ENCODE measurements at regions not wholly inside any gene's neighbourhood (a gene's known extent, or its start where the extent isn't known, plus 50 kb on each side); places are given as distances from the start of the nearest gene placed in this dataset.

GRCh38 chr6:139765825-139766285 is 391.4 kb upstream of the CITED2 start:
- POLR2A ChIA-PET = no interaction called here
- CTCF ChIA-PET = no interaction called here
- TF ChIP-seq CTCF (IDR thresholded peaks at IDR 0.05; ENCODE audit: control extremely low read depth, extremely low read depth, low read depth, missing control alignments) = no peak
- DNase-seq (ENCODE audit: extremely low spot score) = no peak

- CTCF ChIA-PET = interaction anchor here (0.7 to 1.6 kb wide), 6 partner anchors 10 to 395 kb away, joined by 3 to 6 read pairs (median 4); no protein-coding TSS in a partner anchor
- peak; percentile 23 for DNase-seq (ENCODE audit: extremely low spot score)
- POLR2A ChIA-PET = interaction anchor here (0.5 to 1.3 kb wide), 3 partner anchors 8 to 669 kb away, joined by 3 to 7 read pairs (median 3); partner anchors contain the start of gene CITED2
- no peak for TF ChIP-seq CTCF (IDR thresholded peaks at IDR 0.05; ENCODE audit: control extremely low read depth, extremely low read depth, low read depth, missing control alignments)
Observed at GRCh38 chr6:139764498-139764986, 390.1 kb upstream of the CITED2 start.

- POLR2A ChIA-PET = interaction anchor here (0.5 to 1.3 kb wide), 2 partner anchors 389 to 668 kb away, joined by 3 to 7 read pairs; partner anchors contain the start of gene CITED2
- CTCF ChIA-PET = interaction anchor here (1.2 to 1.6 kb wide), 2 partner anchors 15 to 394 kb away, joined by 3 to 4 read pairs; no protein-coding TSS in a partner anchor
- no peak for DNase-seq (ENCODE audit: extremely low spot score)
- no peak for TF ChIP-seq CTCF (IDR thresholded peaks at IDR 0.05; ENCODE audit: control extremely low read depth, extremely low read depth, low read depth, missing control alignments)
Observed at GRCh38 chr6:139763468-139764210, 389.2 kb upstream of the CITED2 start.

GRCh38 chr6:139762587-139763031 is 388.2 kb upstream of the CITED2 start:
- POLR2A ChIA-PET = no interaction called here
- no peak for TF ChIP-seq CTCF (IDR thresholded peaks at IDR 0.05; ENCODE audit: control extremely low read depth, extremely low read depth, low read depth, missing control alignments)
- CTCF ChIA-PET = interaction anchor here (1.0 kb wide), 1 partner anchor 9 kb away, joined by 5 read pairs; no protein-coding TSS in a partner anchor
- no peak for DNase-seq (ENCODE audit: extremely low spot score)

GRCh38 chr6:139760128-139760527 is 385.7 kb upstream of the CITED2 start:
- ChIA-PET CTCF (no interaction called here), POLR2A (no interaction called here)
- TF ChIP-seq CTCF (IDR thresholded peaks at IDR 0.05; ENCODE audit: control extremely low read depth, extremely low read depth, low read depth, missing control alignments) = no peak
- no peak for DNase-seq (ENCODE audit: extremely low spot score)

GRCh38 chr6:139759086-139759485 is 384.6 kb upstream of the CITED2 start:
- ChIA-PET CTCF (interaction anchor here (0.7 to 1.4 kb wide), 4 partner anchors 8 to 315 kb away, joined by 3 to 4 read pairs (median 3); no protein-coding TSS in a partner anchor), POLR2A (no interaction called here)
- TF ChIP-seq CTCF (IDR thresholded peaks at IDR 0.05; ENCODE audit: control extremely low read depth, extremely low read depth, low read depth, missing control alignments) = no peak
- no peak for DNase-seq (ENCODE audit: extremely low spot score)
